SJCRH30 (cell line): ENCODE measurements at regions not wholly inside any gene's neighbourhood (a gene's known extent, or its start where the extent isn't known, plus 50 kb on each side); places are given as distances from the start of the nearest gene placed in this dataset.
"Not testable (repeated sequence)": the region's sequence is repeated elsewhere in the genome, so short reads cannot be mapped to it uniquely, and the experiment has no call there.

Source experiments
- DNase-seq, 2 experiments: peaks; one replicate each; pipeline ENCODE4 v3.0.0-alpha.2; 2015 to 2020
- H3K27ac ChIP-seq: fragments of 250-450 bp; sonication (Bioruptor Pico); 2 replicates; pipeline ENCODE4 v1.5.1; 2020; ENCODE audit warnings: mild to moderate bottlenecking, moderate library complexity
- H3K27me3 ChIP-seq: fragments of 250-450 bp; sonication (Bioruptor Pico); 2 replicates; pipeline ENCODE4 v1.5.1; 2020; ENCODE audit warnings: mild to moderate bottlenecking, moderate library complexity
- H3K36me3 ChIP-seq: fragments of 250-450 bp; sonication (Bioruptor Pico); 2 replicates; pipeline ENCODE4 v1.5.1; 2020; ENCODE audit warnings: mild to moderate bottlenecking, moderate library complexity
- H3K4me1 ChIP-seq: fragments of 250-450 bp; sonication (Bioruptor Pico); 2 replicates; pipeline ENCODE4 v1.5.1; 2020; ENCODE audit warnings: mild to moderate bottlenecking, moderate library complexity
- H3K4me3 ChIP-seq: fragments of 250-450 bp; sonication (Bioruptor Pico); 2 replicates; pipeline ENCODE4 v1.5.1; 2020; ENCODE audit warnings: mild to moderate bottlenecking, moderate library complexity
- H3K9me3 ChIP-seq: fragments of 250-450 bp; sonication (Bioruptor Pico); replicated peaks from 2 replicates; pipeline ENCODE4 v1.5.1; 2020; ENCODE audit warnings: mild to moderate bottlenecking, moderate library complexity

GRCh38 chr5:98328015-98328414 lies 445.4 kb upstream of the RGMB start:
- Histone ChIP-seq H3K36me3 (no peaks in the 10 kb centered on the region), H3K9me3 (0 out of 2 replicates have a peak, but pooled peaks cover 8% of the 10 kb centered on the region), H3K4me3 (no peak overlapping the region), H3K27ac (no peak overlapping the region), H3K4me1 (no peaks in the 10 kb centered on the region), H3K27me3 (no peaks in the 10 kb centered on the region)
- DNase-seq = no peak

GRCh38 chr5:98330871-98331270 lies 442.6 kb upstream of the RGMB start:
- no peak for DNase-seq
- H3K9me3 ChIP-seq = 0 out of 2 replicates have a peak, but pooled peaks cover 9% of the 10 kb centered on the region

GRCh38 chr5:98333921-98334320 lies 439.5 kb upstream of the RGMB start:
- 0 out of 2 replicates have a peak, but pooled peaks cover 9% of the 10 kb centered on the region for H3K9me3 ChIP-seq
- H3K27ac ChIP-seq = no peak overlapping the region
- H3K27me3 ChIP-seq = no peaks in the 10 kb centered on the region
- H3K4me3 ChIP-seq = no peak overlapping the region
- no peaks in the 10 kb centered on the region for H3K4me1 ChIP-seq
- no peak for DNase-seq
- peaks cover 2% of the 10 kb centered on the region; the same call in 1 of the 2 replicates for H3K36me3 ChIP-seq

More at GRCh38 chr5:98330871-98331270, 442.6 kb upstream of the RGMB start:
- Histone ChIP-seq H3K27me3 (no peaks in the 10 kb centered on the region), H3K36me3 (no peaks in the 10 kb centered on the region), H3K4me3 (no peak overlapping the region), H3K27ac (no peak overlapping the region), H3K4me1 (no peaks in the 10 kb centered on the region)

- no peak for DNase-seq
- Histone ChIP-seq H3K9me3 (0 out of 2 replicates have a peak, but pooled peaks cover 9% of the 10 kb centered on the region), H3K36me3 (peaks cover 2% of the 10 kb centered on the region; the same call in 1 of the 2 replicates)
Measured at GRCh38 chr5:98334946-98335345, 438.5 kb upstream of the RGMB start.

GRCh38 chr5:98339141-98339848 lies 434.2 kb upstream of the RGMB start:
- no peaks in the 10 kb centered on the region for H3K9me3 ChIP-seq
- peaks cover 2% of the 10 kb centered on the region; the same call in 1 of the 2 replicates for H3K36me3 ChIP-seq
- H3K4me3 ChIP-seq = no peak overlapping the region
- H3K27ac ChIP-seq = no peak overlapping the region
- H3K4me1 ChIP-seq = no peaks in the 10 kb centered on the region
- no peaks in the 10 kb centered on the region for H3K27me3 ChIP-seq
- no peak for DNase-seq

More at GRCh38 chr5:98334946-98335345, 438.5 kb upstream of the RGMB start:
- H3K27me3 ChIP-seq = no peaks in the 10 kb centered on the region
- no peaks in the 10 kb centered on the region for H3K4me1 ChIP-seq
- H3K4me3 ChIP-seq = no peak overlapping the region
- no peak overlapping the region for H3K27ac ChIP-seq

GRCh38 chr5:98341038-98342032 lies 432.1 kb upstream of the RGMB start:
- Histone ChIP-seq H3K4me3 (no peak overlapping the region), H3K27me3 (no peaks in the 10 kb centered on the region), H3K27ac (no peak overlapping the region), H3K4me1 (no peaks in the 10 kb centered on the region), H3K36me3 (peaks cover 2% of the 10 kb centered on the region; the same call in 1 of the 2 replicates), H3K9me3 (no peaks in the 10 kb centered on the region; the same call in 1 of the 2 replicates)
- DNase-seq = no peak

GRCh38 chr5:98342958-98343660 lies 430.4 kb upstream of the RGMB start:
- H3K4me1 ChIP-seq, H3K36me3 ChIP-seq, H3K27me3 ChIP-seq, H3K4me3 ChIP-seq, H3K27ac ChIP-seq, H3K9me3 ChIP-seq, DNase-seq: not testable (repeated sequence)

- no peaks in the 10 kb centered on the region for H3K36me3 ChIP-seq
- peak; percentile 36 to 59 for DNase-seq
- no peak overlapping the region for H3K4me3 ChIP-seq
- no peak overlapping the region for H3K27ac ChIP-seq
- peaks cover 15% of the 10 kb centered on the region for H3K9me3 ChIP-seq
- H3K4me1 ChIP-seq = no peaks in the 10 kb centered on the region
- no peaks in the 10 kb centered on the region for H3K27me3 ChIP-seq
Measured at GRCh38 chr5:98349251-98349989, 424.0 kb upstream of the RGMB start.

GRCh38 chr5:98349990-98350365 lies 423.5 kb upstream of the RGMB start:
- no peak for DNase-seq
- Histone ChIP-seq H3K9me3 (peaks cover 15% of the 10 kb centered on the region), H3K4me1 (no peaks in the 10 kb centered on the region), H3K4me3 (no peak overlapping the region), H3K36me3 (no peaks in the 10 kb centered on the region), H3K27me3 (no peaks in the 10 kb centered on the region), H3K27ac (no peak overlapping the region)

- no peak overlapping the region for H3K4me3 ChIP-seq
- H3K9me3 ChIP-seq = peaks cover 11% of the 10 kb centered on the region; the same call in 1 of the 2 replicates
- H3K27me3 ChIP-seq = no peaks in the 10 kb centered on the region
- no peaks in the 10 kb centered on the region for H3K36me3 ChIP-seq
- no peaks in the 10 kb centered on the region for H3K4me1 ChIP-seq
- no peak overlapping the region for H3K27ac ChIP-seq
- no peak for DNase-seq
Measured at GRCh38 chr5:98354922-98355321, 418.5 kb upstream of the RGMB start.

GRCh38 chr5:98360548-98360947 lies 412.9 kb upstream of the RGMB start:
- H3K4me3 ChIP-seq = no peak overlapping the region
- no peak for DNase-seq
- H3K4me1 ChIP-seq = peaks cover 18% of the 10 kb centered on the region
- 0 out of 2 replicates have a peak, but pooled peaks cover 2% of the 10 kb centered on the region for H3K9me3 ChIP-seq
- H3K27me3 ChIP-seq = no peaks in the 10 kb centered on the region
- H3K36me3 ChIP-seq = no peaks in the 10 kb centered on the region
- H3K27ac ChIP-seq = no peak overlapping the region

- no peaks in the 10 kb centered on the region for H3K36me3 ChIP-seq
- peaks cover 20% of the 10 kb centered on the region for H3K4me1 ChIP-seq
- H3K27me3 ChIP-seq = no peaks in the 10 kb centered on the region
- H3K4me3 ChIP-seq = no peak overlapping the region
- no peak for DNase-seq
- H3K27ac ChIP-seq = no peak overlapping the region
- H3K9me3 ChIP-seq = 0 out of 2 replicates have a peak, but pooled peaks cover 2% of the 10 kb centered on the region
Measured at GRCh38 chr5:98363157-98363556, 410.3 kb upstream of the RGMB start.

GRCh38 chr5:98364549-98364948 lies 408.9 kb upstream of the RGMB start:
- Histone ChIP-seq H3K27ac (peak overlapping the region; percentile 59), H3K27me3 (no peaks in the 10 kb centered on the region), H3K36me3 (no peaks in the 10 kb centered on the region), H3K9me3 (no peaks in the 10 kb centered on the region), H3K4me3 (no peak overlapping the region), H3K4me1 (peaks cover 20% of the 10 kb centered on the region)
- DNase-seq = no peak

- Histone ChIP-seq H3K36me3 (no peaks in the 10 kb centered on the region), H3K4me3 (no peak overlapping the region), H3K27me3 (no peaks in the 10 kb centered on the region), H3K4me1 (peaks cover 20% of the 10 kb centered on the region), H3K27ac (peak overlapping the region; percentile 59), H3K9me3 (no peaks in the 10 kb centered on the region)
- DNase-seq = peak; percentile 69 to 83
Measured at GRCh38 chr5:98365126-98365525, 408.3 kb upstream of the RGMB start.
